Right cardiac atrium (tissue), 5 donors: ENCODE measurements at regions not wholly inside any gene's neighbourhood (a gene's known extent, or its start where the extent isn't known, plus 50 kb on each side); places are given as distances from the start of the nearest gene placed in this dataset.

Experiments
- ATAC-seq, 2 donors: fragments of 200-7000 bp; cut with Tn5 transposase; one replicate each; pipeline versions ENCODE4 v1.8.0 to v1.9.1; 2020; ENCODE audit warnings: moderate library complexity in 2 of 2, mild to moderate bottlenecking in 1 of 2
- DNase-seq, 3 donors: peaks; one replicate each; pipeline ENCODE4 v3.0.0-alpha.2; 2020
- H3K27ac ChIP-seq: one replicate; pipeline ENCODE4 v1.5.1; 2013; ENCODE audit warnings: mild to moderate bottlenecking, low read length, control low read depth, moderate library complexity
- H3K27me3 ChIP-seq: one replicate; pipeline ENCODE4 v1.6.1; 2013; ENCODE audit not compliant: control insufficient read depth, insufficient read depth
- H3K4me1 ChIP-seq: one replicate; pipeline ENCODE4 v1.6.1; 2013; ENCODE audit warnings: low read length; ENCODE audit not compliant: control insufficient read depth, insufficient read depth
- H3K4me3 ChIP-seq: one replicate; pipeline ENCODE4 v1.5.1; 2013; ENCODE audit warnings: low read length, control low read depth
- H3K9me3 ChIP-seq: one replicate; pipeline ENCODE4 v1.6.1; 2013; ENCODE audit warnings: low read length; ENCODE audit not compliant: control insufficient read depth
- WGBS: extraction: QIAGEN DNeasy Blood & Tissue Kit; methylation state at CpG from one replicate; pipeline ENCODE4 v1.1.7; 2013; 5-methylcytosine and 5-hydroxymethylcytosine counted together
- intact Hi-C, 4 donors: fragments of 100-400 bp; cut with DNase I; formaldehyde crosslinking; loops; one replicate each; pipeline versions ENCODE4 v1.11.0 to v1.14.0; 2022 to 2023
- donor health status: healthy with polysubstance abuse.
- donor health status: DM: no; HTN: yes; CAD: no.
- donor health status: DM: no; HTN: no; CAD: no.
- donor health status: DM: no; HTN: yes; CAD: no; lungs with severe emphysema.
- donor health status: DM: yes; HTN: yes; CAD: no.

DNA sequence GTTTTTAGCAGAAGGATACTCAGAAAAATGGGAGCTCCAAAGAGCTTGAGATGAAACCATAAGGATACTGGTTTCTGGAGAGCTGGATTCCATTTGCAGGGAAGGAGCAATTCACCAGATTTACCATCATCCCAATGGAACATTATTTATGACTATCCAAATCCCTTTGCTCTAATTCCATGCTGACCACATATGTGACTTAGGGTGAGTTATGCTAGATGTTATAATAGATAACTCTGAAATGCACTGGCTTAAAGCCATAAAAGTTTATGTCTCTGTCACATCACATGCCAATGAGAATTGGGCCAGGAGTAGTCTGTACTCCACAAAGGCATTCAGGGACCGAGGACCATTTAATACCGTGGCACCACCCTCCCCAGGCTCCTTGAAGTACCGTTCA is 185.2 kb downstream of the SKIDA1 start:
- no peaks in the 10 kb centered on the region for H3K27me3 ChIP-seq
- DNase-seq (no peak), ATAC-seq (no peak)
- no peaks in the 10 kb centered on the region for H3K4me1 ChIP-seq
- no peak overlapping the region for H3K27ac ChIP-seq
- H3K4me3 ChIP-seq: no peak overlapping the region
- intact Hi-C loops: no loop called here
- WGBS: 93% methylated on average over 3 of the region's 3 CpGs
- no peaks in the 10 kb centered on the region for H3K9me3 ChIP-seq

DNA sequence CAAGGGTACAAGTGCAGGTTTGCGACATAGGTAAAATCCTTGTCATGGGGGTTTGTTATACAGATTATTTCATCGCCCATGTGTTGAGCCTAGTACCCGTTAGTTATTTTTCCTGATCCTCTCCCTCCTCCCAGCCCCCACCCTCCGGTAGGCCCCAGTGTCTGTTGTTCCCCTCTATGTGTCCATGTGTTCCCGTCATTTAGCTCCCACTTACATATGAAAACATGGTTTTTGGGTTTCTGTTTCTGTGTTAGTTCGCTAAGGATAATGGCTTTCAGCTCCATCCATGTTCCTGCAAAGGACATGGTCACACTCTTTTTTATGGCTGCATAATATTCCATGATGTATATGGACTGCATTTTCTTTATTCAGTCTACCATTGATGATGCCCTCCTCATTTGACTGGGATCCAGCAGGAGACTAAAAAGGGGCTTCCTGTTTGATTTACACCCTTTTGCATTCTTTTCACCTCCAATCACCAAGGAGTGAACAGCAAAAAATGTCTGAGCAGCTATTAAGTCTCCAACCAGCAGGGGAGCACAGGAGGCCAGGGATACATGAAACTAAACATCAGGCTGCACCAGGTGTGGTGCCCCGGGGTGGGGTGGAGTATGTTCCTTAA is 188.2 kb downstream of the SKIDA1 start:
- DNase-seq (no peak), ATAC-seq (no peak)
- Histone ChIP-seq H3K4me1 (no peaks in the 10 kb centered on the region), H3K9me3 (no peaks in the 10 kb centered on the region), H3K27me3 (no peaks in the 10 kb centered on the region), H3K4me3 (no peak overlapping the region), H3K27ac (no peak overlapping the region)
- intact Hi-C loops: no loop called here
- WGBS: 83% methylated on average over 7 of the region's 7 CpGs

- DNase-seq (peak; percentile 57 to 78 (median 61)), ATAC-seq (peak; percentile 80 to 89)
- Histone ChIP-seq H3K9me3 (no peaks in the 10 kb centered on the region), H3K27ac (peak overlapping the region; percentile 49), H3K4me3 (no peak overlapping the region), H3K4me1 (no peaks in the 10 kb centered on the region), H3K27me3 (no peaks in the 10 kb centered on the region)
- 22% methylated on average over 8 of the region's 8 CpGs for WGBS
- intact Hi-C loops: no loop called here
These were observed 188.9 kb downstream of the SKIDA1 start for GRCh38 chr10:21336476-21337170.

DNA sequence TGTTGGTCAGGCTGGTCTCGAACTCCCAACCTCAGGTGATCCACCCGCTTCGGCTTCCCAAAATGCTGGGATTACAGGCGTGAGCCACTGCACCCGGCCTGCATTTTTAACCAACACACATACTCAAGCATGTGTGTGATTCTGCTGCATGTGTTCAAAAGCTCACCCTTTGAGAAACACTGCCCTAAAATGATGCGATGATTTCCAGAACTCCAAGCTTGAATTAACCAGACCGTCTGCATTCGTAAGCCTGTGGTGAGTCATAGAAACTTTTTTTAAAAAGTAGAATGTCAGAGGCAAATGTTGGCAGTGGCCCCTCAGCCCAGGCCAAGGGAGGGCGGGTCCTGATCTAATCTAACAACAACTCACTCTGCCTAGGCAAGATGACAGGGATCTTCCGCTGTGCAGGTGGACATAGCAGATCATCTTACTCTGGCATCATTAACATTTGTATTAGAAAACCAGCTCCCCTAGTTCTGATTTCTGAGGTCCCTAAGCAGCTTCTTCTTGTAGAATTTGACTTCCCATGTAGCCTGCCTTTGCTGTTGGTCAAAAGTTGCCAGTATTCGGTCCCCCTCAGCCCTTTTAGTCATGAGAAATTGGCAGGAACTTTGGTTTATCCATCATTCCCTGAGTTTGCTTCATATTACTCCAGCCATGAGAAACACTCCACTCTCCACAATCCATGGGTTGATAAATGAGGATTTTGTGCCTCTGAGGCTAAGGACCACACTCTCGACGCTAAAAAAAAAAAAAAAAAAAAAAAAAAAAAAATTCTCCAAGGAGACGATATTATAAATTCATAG is 190.4 kb downstream of the SKIDA1 start:
- ATAC-seq: peak; percentile 63 to 83
- peak; percentile 80 to 82 (median 82) for DNase-seq
- H3K27me3 ChIP-seq: no peaks in the 10 kb centered on the region
- H3K9me3 ChIP-seq: no peaks in the 10 kb centered on the region
- H3K4me1 ChIP-seq: no peaks in the 10 kb centered on the region
- 56% methylated on average over 14 of the region's 14 CpGs for WGBS
- H3K4me3 ChIP-seq: no peak overlapping the region
- intact Hi-C loops: no loop called here
- H3K27ac ChIP-seq: peak overlapping the region; percentile 37

DNA sequence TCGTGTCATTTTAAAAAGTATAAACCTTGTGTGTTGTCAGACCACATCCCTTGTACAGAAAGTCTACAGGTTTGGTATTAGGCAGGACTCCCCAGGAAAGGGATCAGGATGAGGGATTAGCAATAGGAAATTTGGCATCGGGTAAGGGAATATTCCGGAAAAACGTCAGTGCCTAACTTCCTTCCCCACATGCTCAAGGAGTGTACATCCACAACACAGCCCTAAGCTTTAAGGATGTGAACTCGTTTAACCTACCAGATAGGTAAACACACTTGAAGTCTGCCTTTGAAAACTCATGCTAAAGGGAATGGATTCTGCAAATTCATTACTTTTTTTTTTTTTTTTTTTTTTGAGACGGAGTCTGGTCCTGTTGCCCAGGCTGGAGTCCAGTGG is 194.9 kb downstream of the SKIDA1 start:
- DNase-seq (no peak), ATAC-seq (peak; percentile 81 to 95)
- H3K27ac ChIP-seq: peak overlapping the region; percentile 78
- H3K27me3 ChIP-seq: no peaks in the 10 kb centered on the region
- H3K4me1 ChIP-seq: no peaks in the 10 kb centered on the region
- H3K9me3 ChIP-seq: no peaks in the 10 kb centered on the region
- WGBS: 59% methylated on average over 6 of the region's 6 CpGs
- intact Hi-C loops: no loop called here
- H3K4me3 ChIP-seq: no peak overlapping the region

DNA sequence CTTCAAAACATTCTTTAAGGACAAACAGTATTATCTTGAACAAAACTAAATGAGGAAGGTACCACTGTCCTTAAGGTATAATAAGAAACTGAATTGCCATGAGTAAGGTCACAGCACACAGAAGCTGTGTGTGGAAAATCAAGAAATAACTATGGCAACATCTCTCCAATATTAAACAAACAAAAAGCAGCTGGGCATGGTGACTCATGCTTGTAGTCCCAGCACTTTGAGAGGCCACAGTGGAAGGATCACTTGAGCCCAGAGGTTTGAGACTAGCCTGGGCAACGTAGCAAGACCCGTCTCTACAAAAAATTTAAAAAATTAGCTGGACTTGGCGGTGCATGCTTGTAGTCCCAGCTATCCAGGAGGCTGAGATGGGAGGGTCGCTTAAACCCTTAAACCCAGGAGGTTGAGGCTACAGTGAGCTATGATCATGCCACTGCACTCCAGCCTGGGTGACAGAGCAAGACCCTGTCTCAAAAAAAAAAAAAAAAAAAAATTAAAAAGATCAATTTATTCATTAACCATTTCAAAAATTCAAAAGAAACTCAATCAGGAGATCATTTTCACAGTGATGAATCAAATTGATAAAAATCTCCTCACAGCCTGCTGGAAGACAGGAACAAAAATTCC is 195.4 kb downstream of the SKIDA1 start:
- WGBS: 63% methylated on average over 4 of the region's 4 CpGs
- ATAC-seq: peak; percentile 61 to 86
- H3K27ac ChIP-seq: peak overlapping the region; percentile 30

DNA sequence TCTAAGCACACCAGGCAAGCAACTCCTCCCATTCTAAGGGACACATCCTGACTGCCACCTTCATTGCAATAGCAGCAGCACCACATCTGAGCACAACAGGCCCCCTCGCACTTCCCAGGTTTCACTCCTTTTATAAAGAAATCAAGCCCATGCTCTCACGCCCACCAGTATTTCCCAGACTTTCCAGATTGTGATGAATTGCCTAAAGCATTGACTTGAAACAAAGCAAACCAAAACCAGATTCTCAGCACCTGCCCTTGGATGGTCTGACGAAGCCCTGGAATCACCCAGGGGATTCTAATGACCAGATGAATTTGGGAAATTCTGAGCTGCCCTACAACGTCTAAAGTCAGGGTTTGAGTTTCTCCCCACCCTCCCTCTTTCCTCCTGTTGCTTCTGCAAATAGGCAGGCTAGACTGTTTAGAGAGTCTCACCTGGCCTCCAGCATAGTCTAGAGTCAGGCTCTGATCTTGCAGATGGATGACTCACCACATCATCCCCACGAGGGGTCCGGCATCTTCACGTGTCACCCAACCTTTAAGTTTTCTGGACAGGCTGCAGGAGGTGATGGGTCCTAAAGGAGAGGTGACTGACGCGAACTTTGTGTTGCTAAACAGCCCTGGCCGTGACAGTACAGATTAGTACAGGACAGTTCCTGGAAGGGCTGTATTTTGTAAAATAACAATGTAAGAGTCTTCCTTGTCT is 198.0 kb downstream of the SKIDA1 start:
- intact Hi-C loops: no loop called here

More for the DNA sequence above, 195.4 kb downstream of the SKIDA1 start:
- no peaks in the 10 kb centered on the region for H3K27me3 ChIP-seq
- DNase-seq: peak in 1 of 3 donors; percentile 33
- no peak overlapping the region for H3K4me3 ChIP-seq
- intact Hi-C loops: no loop called here
- no peaks in the 10 kb centered on the region for H3K9me3 ChIP-seq
- H3K4me1 ChIP-seq: no peaks in the 10 kb centered on the region

GRCh38 chr10:21326594-21327288 is 198.7 kb downstream of the SKIDA1 start:
- Histone ChIP-seq H3K9me3 (no peaks in the 10 kb centered on the region), H3K27me3 (no peaks in the 10 kb centered on the region), H3K27ac (no peak overlapping the region), H3K4me3 (no peak overlapping the region), H3K4me1 (no peaks in the 10 kb centered on the region)
- ATAC-seq (no peak), DNase-seq (no peak)
- intact Hi-C loops: no loop called here
- WGBS: 79% methylated on average over 5 of the region's 5 CpGs

More for the DNA sequence above, 198.0 kb downstream of the SKIDA1 start:
- ATAC-seq: no peak
- 76% methylated on average over 10 of the region's 10 CpGs for WGBS
- no peak for DNase-seq
- no peak overlapping the region for H3K4me3 ChIP-seq
- no peaks in the 10 kb centered on the region for H3K27me3 ChIP-seq
- H3K27ac ChIP-seq: no peak overlapping the region
- no peaks in the 10 kb centered on the region for H3K9me3 ChIP-seq
- H3K4me1 ChIP-seq: no peaks in the 10 kb centered on the region

- 66% methylated on average over 15 of the region's 15 CpGs for WGBS
- ATAC-seq (no peak), DNase-seq (peak in 1 of 3 donors; percentile 25)
- Histone ChIP-seq H3K4me1 (peaks cover 20% of the 10 kb centered on the region), H3K27ac (no peak overlapping the region), H3K9me3 (no peaks in the 10 kb centered on the region), H3K4me3 (no peak overlapping the region), H3K27me3 (no peaks in the 10 kb centered on the region)
- intact Hi-C loops: no loop called here
These were observed 206.8 kb downstream of the SKIDA1 start for GRCh38 chr10:21318540-21319167.

- H3K27ac ChIP-seq: no peak overlapping the region
- no peaks in the 10 kb centered on the region for H3K27me3 ChIP-seq
- intact Hi-C loops: no loop called here
- peaks cover 20% of the 10 kb centered on the region for H3K4me1 ChIP-seq
- DNase-seq (no peak), ATAC-seq (no peak)
- no peaks in the 10 kb centered on the region for H3K9me3 ChIP-seq
- WGBS: 95% methylated on average over 3 of the region's 3 CpGs
- no peak overlapping the region for H3K4me3 ChIP-seq
These were observed 207.6 kb downstream of the SKIDA1 start for GRCh38 chr10:21317902-21318301.
